ENCODE measurements at regions not wholly inside any gene's neighbourhood (a gene's known extent, or its start where the extent isn't known, plus 50 kb on each side); places are given as distances from the start of the nearest gene placed in this dataset.

DNA sequence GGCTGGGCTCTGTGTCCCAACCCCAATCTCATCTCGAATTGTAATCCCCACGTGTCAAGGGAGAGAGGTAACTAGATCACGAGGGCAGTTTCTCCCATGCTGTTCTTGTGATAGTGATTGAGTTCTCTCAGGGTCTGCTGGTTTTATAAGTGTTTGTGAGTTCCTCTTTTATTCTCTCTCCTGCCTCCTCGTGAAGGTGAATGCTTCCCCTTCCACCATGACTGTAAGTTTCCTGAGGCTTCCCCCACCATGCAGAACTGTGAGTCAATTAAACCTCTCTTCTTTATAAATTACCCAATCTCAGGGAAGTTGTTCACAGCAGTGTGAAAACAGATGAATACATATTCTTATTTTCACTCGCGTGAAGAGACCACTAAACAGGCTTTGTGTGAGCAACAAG, 148.2 kb downstream of the TMEM30B start:
- no peak for DNase-seq (ENCODE audit: low read depth)

DNA sequence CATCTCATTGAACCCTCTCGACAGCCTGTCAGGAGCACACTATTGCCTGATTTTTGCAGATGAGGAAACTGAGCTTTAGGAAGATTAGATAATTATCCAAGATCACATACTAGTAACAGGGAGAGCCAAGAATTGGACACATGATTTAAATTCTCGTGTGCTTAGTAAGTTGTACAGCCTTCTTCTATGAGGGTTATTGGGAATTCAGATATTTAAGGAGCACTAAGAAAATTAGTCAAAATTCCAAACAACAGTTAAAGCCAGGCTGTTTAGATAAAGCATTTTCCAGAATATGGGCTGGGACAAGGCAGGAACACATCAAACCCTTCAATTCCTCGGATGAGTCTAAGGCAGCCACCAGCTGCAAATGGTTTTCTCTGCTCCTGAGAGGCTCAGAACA, 148.8 kb downstream of the TMEM30B start:
- no peak for DNase-seq (ENCODE audit: low read depth)

GRCh38 chr14:61130512-61131260, 149.6 kb downstream of the SLC38A6 start:
- DNase-seq (ENCODE audit: low read depth) = no peak

- DNase-seq (ENCODE audit: low read depth) = no peak
Measured at GRCh38 chr14:61129168-61129745, 148.2 kb downstream of the SLC38A6 start.

DNA sequence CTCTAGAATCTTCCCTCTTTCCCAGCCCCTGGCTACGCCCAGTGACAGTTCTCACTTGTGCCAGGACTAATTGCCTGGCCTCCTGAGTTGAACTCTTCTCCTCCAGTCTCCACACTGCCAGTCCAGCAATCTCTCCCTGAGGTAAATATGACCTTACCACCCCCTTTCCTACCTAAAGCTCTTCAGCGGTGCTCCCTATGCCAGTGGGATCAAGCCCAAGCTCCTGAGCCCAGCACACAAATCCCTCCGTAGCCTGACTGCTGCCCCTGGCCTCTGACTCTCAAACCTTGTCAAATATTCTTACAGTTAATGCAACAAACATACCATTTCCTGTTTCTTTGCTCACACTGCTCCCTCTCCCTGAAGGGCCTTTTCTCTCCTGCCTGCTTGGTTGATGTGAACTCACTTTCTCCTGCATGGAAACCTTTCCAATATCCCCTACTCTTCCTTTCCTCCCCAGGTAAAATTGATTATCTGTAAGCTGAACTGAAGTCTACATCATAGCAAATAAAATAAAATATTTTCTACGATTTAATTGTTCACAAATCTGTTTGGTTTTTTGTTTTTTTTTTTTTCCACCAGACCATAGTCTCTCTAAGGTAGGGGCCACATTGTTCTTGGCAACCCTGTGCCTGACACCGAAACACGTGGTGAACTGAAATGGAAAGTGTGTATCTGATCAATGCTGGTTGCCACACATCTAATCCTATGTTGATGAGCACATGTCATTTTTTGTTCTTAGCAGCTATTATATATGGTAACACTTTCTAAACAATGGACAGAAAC, 147.5 kb downstream of the SLC38A6 start:
- no peak for DNase-seq (ENCODE audit: low read depth)

- DNase-seq (ENCODE audit: low read depth) = no peak
Measured at GRCh38 chr14:61126603-61127498, 145.8 kb downstream of the SLC38A6 start.

DNA sequence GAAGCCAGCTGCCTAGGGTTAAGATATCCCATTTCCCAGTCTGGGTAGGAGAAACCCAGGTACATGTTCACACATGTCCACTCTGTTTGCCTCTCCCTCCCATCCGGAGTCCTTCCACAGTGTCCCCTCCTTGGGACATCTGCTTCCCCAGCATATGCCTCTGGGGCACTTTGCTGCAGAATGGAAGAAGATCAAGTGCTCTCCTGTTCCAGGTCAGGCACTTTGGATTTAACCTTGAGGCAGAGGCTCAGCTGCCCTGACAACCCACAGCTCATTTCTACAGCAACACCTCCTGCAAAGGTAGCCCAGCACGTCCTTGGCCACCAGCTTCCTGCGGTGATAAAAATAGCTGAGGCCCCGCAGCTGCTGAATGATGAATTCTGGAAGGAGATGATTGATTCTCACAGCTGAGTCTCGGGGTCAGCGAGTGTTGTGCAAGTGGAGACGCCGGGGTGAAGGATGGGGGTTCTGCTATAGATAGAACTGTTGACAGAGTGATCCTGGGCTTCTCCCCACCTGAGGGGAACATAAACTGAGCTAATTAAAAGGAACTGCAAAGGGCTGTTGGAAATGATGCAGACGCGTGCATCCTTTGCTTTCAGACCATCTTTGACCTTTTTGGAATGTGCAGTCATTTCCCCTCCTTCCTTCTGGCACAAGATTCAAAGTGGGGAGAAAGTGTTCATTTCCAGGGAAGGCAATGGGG, 145.0 kb downstream of the SLC38A6 start:
- DNase-seq (ENCODE audit: low read depth) = no peak

GRCh38 chr14:61125041-61125866, 144.2 kb downstream of the SLC38A6 start:
- DNase-seq (ENCODE audit: low read depth) = no peak

GRCh38 chr14:61122862-61123261, 141.8 kb downstream of the SLC38A6 start:
- DNase-seq (ENCODE audit: low read depth) = no peak

DNA sequence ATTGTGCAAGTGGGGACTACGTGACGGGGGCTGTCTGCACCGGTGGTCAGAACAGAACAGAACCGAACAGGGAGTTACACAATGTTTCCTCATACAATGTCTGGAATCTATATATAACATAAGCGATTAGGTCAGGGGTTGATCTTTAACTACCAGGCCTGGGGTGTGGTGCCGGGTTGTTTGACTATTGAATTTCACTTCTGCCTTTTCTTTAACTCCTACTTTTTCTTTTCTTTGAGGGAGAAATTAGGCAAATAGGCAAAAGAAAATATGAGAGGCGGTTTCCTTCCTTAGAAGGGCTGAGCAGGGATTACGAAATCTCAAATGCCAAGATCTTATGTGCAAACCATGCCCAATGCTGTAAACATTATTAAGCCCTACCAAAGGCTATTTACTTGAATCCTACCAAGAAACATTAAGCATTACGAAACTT, 140.3 kb downstream of the SLC38A6 start:
- DNase-seq (ENCODE audit: low read depth) = no peak

DNA sequence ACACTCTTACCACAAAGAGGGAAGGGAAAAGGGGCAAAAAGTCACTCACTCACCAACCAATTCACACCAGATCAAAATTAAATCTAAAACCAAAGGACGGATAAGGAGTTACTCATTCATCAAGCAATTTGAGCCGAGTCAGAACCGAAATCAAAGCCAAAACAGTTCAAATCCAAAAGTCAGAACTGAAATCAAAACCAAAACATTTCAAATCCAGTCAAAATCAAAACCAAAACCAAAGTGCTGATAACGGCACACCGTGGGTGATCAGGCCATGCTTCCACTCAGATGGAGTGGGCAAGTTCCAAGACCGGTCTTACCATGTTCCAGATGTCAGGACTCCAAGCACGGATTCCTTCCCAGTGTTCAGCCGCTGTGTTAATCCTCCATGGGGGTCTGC, 139.5 kb downstream of the SLC38A6 start:
- DNase-seq (ENCODE audit: low read depth) = no peak

DNA sequence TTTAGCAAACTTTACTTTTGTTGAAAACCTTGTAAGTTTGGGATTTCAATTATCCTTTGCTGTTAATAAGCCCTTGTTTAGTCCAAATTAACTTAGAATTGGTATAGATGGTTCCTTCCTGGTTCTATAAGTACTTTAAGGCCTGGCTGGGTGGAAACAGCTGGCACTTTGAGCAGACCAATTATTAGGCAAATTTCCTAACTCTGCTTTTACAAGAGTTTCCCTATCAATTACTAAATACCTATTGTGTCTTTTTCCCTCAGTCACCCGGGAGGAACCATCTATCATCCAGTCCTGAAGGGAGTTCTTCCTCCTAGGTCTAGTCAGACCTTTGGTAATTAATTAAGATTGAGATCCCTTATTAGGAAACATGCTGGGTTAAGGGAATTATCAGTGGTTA, 138.0 kb downstream of the SLC38A6 start:
- DNase-seq (ENCODE audit: low read depth) = no peak

GRCh38 chr14:61116369-61116768, 135.3 kb downstream of the SLC38A6 start:
- DNase-seq (ENCODE audit: low read depth) = no peak

- DNase-seq (ENCODE audit: low read depth) = no peak
Measured at GRCh38 chr14:61113561-61114225, 132.6 kb downstream of the SLC38A6 start.

- DNase-seq (ENCODE audit: low read depth) = no peak
Measured at GRCh38 chr14:61112506-61112905, 131.5 kb downstream of the SLC38A6 start.

GRCh38 chr14:61111731-61112130, 130.7 kb downstream of the SLC38A6 start:
- no peak for DNase-seq (ENCODE audit: low read depth)

GRCh38 chr14:61111209-61111665, 130.2 kb downstream of the SLC38A6 start:
- DNase-seq (ENCODE audit: low read depth) = no peak

- no peak for DNase-seq (ENCODE audit: low read depth)
Measured at GRCh38 chr14:61110316-61111082, 129.5 kb downstream of the SLC38A6 start.

- no peak for DNase-seq (ENCODE audit: low read depth)
Measured at GRCh38 chr14:61109288-61109687, 128.2 kb downstream of the SLC38A6 start.

Data from renal cortical epithelial cell (primary cell).